ENCODE measurements at regions not wholly inside any gene's neighbourhood (a gene's known extent, or its start where the extent isn't known, plus 50 kb on each side); places are given as distances from the start of the nearest gene placed in this dataset.
"Not testable (repeated sequence)": the region's sequence is repeated elsewhere in the genome, so short reads cannot be mapped to it uniquely, and the experiment has no call there.

DNA sequence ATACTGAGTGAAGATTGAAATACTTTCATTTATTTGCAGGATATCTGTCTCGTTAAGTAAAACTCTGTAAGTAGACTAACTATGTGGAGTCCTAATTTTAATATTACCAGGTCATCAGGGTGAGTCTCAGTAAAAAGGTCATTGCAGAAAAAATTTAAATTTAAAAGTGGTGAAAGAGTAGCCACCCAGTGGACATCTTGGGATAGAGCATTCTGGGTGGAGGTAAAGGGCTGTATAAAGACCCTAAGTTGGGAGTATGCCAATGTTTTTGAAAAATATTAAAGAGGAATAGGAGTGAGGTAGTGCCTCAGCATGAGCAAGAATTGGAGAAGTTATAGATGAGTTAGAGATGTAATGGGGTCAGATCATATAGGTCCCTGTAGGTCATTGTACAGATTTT lies 145.5 kb downstream of the HMHB1 start:
- DNase-seq, result peak; percentile 13

- no peak for DNase-seq
These were observed 150.2 kb downstream of the HMHB1 start for GRCh38 chr5:143962201-143962600.

DNA sequence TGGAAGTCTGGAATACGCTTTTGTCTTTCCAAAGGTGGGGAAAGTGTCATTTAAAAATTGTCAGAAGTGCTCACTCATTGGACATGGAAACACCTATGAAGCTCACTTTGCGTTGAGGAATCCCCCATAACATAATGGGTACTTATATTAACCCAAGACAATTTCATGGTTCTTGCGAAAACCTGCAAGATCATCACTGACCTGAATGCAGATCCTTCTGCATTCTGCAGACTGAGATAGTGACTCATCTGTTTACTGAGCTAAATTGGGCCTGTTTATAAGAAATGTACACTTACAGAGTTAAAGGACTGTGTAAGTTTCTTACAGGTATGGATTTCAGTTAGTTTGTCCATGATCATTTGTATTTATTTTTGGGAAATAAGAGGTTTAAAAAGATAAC lies 153.0 kb downstream of the HMHB1 start:
- no peak for DNase-seq

- DNase-seq, result no peak
These were observed 154.3 kb downstream of the HMHB1 start for GRCh38 chr5:143966280-143966679.

- DNase-seq, result peak; percentile 54
These were observed 156.3 kb downstream of the HMHB1 start for GRCh38 chr5:143968071-143968878.

GRCh38 chr5:143970159-143970558 lies 158.2 kb downstream of the HMHB1 start:
- no peak for DNase-seq

DNA sequence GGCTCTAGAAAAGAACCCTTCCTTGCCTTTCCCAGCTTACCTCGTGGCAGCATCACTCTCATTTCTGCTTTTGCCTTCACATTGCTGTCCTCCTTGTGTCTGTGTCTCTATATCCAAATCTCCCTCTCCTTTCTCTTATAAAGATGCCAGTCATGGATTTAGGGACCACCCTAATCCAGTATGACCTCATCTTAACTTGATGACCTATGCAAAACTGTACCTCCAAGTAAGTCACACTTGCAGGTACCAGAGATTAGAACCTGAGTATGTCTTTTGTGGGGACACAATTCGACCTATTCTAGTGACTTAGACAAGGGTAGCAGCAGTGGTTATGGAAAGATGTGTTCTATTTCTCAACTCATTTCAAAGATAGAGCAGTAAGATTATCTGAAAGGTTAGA lies 160.1 kb downstream of the HMHB1 start:
- DNase-seq, result no peak

DNA sequence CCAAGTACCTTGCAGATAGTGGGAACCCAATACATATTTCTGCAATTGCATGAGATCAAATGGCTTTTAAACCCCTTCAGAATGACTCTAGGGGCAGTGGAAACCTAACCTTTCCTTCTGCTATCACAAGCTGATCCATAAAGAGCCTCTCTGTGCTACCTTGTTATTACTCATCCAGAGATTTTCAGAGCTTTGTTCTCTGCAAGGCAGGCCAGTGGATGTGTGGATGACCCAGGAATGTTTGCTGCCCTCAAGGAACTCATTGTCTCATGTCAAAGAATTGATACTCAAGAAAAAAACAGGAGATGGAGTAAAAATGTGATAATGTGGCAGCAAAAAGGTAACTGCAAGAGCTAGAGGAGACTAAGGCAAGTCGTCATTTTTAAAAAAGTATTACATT lies 164.1 kb downstream of the HMHB1 start:
- no peak for DNase-seq

DNA sequence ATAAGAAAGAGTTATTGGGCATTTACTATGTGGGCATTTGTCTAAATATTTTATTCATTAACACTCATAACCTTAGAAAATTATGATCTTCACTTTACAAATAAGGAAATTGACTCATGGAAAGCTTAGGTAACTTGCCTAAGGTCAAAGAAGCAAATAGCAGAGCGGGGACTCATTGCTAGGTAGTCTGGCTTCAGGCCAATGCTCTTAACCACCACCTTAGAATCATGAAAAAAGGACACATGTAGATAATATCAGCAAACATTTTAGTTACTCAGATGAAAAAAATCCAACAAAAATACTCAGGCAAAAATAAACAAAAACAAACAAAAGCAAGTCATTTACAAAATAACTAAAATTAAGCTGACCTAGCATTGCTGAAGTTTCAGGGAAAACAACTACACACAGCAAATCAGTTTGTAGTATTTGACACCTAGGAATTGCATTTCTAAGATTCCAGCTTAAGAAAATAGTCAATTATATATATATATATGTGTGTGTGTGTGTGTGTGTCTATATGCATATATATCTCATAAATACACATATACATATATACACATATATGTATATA lies 166.0 kb downstream of the HMHB1 start:
- no peak for DNase-seq

- DNase-seq, result no peak
These were observed 167.2 kb downstream of the HMHB1 start for GRCh38 chr5:143979044-143979690.

GRCh38 chr5:143980506-143980905 lies 168.5 kb downstream of the HMHB1 start:
- no peak for DNase-seq

DNA sequence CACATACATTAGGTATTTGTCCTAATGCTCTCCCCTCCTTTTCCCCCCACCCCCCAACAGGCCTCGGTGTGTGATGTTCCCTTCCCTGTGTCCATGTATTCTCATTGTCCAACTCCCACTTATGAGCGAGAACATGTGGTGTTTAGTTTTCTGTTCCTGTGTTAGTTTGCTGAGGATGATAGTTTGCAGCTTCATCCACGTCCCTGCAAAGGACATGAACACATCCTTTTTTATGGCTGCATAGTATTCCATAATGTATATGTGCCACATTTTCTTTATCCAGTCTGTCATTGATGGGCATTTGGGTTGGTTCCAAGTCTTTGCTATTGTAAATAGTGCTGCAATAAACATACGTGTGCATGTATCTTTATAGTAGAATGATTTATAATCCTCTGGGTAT lies 171.0 kb downstream of the HMHB1 start:
- not testable (repeated sequence) for DNase-seq

- no peak for DNase-seq
These were observed 174.0 kb downstream of the HMHB1 start for GRCh38 chr5:143985832-143986515.

- peak; percentile 9 for DNase-seq
These were observed 174.7 kb downstream of the HMHB1 start for GRCh38 chr5:143986516-143987212.

DNA sequence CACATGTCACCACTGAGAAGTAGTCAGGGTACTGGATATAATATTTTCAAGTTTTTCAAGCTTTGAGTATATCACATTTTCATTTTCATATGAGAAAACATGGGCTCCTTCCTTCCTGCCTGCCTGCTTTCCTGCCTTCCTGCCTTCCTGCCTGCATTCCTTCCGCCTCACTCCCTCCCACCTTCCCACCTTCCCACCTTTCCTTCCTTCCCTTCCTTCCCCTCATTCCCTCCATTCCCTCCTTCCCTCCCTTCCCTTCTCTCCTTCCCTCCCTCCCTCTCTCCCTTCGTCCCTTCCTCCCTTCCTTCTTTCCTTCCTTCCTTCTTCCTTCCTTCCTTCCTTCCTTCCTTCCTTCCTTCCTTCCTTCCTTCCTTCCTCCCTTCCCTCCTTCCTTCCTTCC lies 175.3 kb downstream of the HMHB1 start:
- no peak for DNase-seq

DNA sequence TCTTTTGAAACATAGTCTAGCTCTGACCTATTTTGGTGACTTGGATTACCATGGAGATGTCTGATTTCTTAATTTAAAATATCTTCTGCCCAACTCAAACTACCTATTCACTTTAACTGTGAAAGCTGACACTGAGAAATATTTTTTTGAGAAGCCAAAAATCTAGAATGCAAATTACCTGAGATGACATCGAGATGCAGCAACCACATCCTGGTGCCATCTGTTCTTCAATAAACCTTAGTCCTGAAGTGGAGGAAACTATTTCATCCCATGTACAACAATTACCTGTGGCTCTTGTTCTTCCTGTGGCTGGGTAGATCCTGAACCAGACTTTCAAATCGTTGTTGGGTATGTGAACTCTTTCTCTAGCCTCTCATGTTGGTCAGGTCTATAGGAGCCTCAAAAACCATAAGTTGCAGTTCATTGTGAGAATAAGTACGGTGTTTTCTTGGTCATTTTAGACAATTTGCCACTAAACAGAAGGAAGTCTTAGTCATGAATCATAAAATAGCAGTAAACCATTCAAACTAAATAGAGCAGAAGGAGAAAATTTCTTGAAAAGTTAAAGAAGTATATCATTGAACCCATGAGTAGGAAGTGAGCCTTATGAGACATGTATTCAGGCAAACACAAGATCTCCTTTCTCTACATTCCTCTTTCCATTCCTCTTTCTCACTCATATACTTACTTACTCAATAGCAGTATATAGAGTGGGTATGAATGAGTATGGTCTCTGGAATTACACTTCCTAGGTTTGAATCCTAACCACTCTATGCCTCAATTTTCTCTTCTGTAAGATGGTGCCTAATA lies 176.0 kb downstream of the HMHB1 start:
- no peak for DNase-seq

DNA sequence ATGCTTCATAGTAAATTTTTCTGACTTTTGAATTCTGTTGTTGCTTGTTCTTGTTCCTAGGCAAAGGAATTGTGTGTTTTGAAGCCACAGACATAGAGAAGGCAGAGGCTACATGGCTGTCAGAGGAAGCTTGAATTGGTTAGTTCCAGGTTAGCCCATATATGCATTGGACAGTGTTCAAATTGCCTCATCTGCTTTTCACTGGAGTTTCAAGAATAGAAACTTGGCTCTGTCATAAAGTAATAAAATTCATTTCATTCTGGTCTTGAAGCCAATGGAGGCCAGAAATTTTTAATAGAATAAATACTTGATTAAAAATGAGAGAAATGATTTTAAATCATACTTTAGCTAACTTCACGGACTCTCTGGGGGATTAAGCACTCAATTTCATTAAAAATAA lies 178.0 kb downstream of the YIPF5 start:
- DNase-seq, result no peak

- DNase-seq, result no peak
These were observed 167.6 kb downstream of the YIPF5 start for GRCh38 chr5:144002876-144003275.

GRCh38 chr5:144003636-144004035 lies 166.8 kb downstream of the YIPF5 start:
- no peak for DNase-seq

- no peak for DNase-seq
These were observed 166.3 kb downstream of the YIPF5 start for GRCh38 chr5:144004146-144004545.

- DNase-seq, result no peak
These were observed 165.7 kb downstream of the YIPF5 start for GRCh38 chr5:144004751-144005150.

GRCh38 chr5:144009116-144009515 lies 161.3 kb downstream of the YIPF5 start:
- no peak for DNase-seq

Measured in hematopoietic multipotent progenitor cell treated with erythropoietin and hydrocortisone succinate and interleukin-3 and kit ligand, for 4 days (in vitro differentiated cells).